HCT116 (cell line): ENCODE measurements at regions not wholly inside any gene's neighbourhood (a gene's known extent, or its start where the extent isn't known, plus 50 kb on each side); places are given as distances from the start of the nearest gene placed in this dataset.

Source experiments
- ATAC-seq: fragments of 200-7000 bp; cut with Tn5 transposase; 2 replicates; pipeline ENCODE4 v1.9.1; 2020; ENCODE audit warnings: mild to moderate bottlenecking, moderate library complexity
- BruUV-seq: library from RNA; stranded (reverse); fragments of 400-500 nt; replicated peaks from 2 replicates; lab custom pipeline; 2021; lab: Mats Ljungman, UMichigan
- CTCF ChIA-PET: fragments of 300-600 bp; sonication (Branson Sonifier 250); formaldehyde crosslinking; loops from one replicate; lab custom pipeline; 2021; ENCODE audit warnings: antibody characterized with exemption; lab: Charles Lee
- POLR2A ChIA-PET: fragments of 300-600, 350-600 bp; sonication (Branson Sonifier 250); formaldehyde crosslinking; loops from one replicate; lab custom pipeline; 2021; ENCODE audit warnings: antibody characterized with exemption; lab: Charles Lee
- RAD21 ChIA-PET, 2 experiments: fragments of 300-600 bp; sonication (Branson Sonifier 250); formaldehyde crosslinking; loops; one replicate each; lab custom pipeline; 2023; ENCODE audit warnings: low total read pairs in 2 of 2; ENCODE audit not compliant: uncharacterized antibody in 2 of 2, unreplicated experiment in 2 of 2, low non-redundant PET in 1 of 2; lab: Charles Lee
- DNase-seq: peaks from one replicate; pipeline ENCODE4 v3.0.0-alpha.2; 2010; ENCODE audit warnings: low read depth, low spot score
- H2AFZ ChIP-seq: fragments of 200-600 bp; shearing (Covaris generic), sonication (generic); 2 replicates; pipeline ENCODE4 v1.6.1; 2017; ENCODE audit warnings: low read depth, mixed run types, mixed read lengths, antibody characterized with exemption, low read length; ENCODE audit not compliant: poor library complexity, severe bottlenecking
- H3K27ac ChIP-seq: 2 replicates; pipeline ENCODE4 v1.5.1; 2012; ENCODE audit warnings: low read depth, low read length
- H3K27me3 ChIP-seq: fragments of 200-600 bp; sonication (generic); 2 replicates; pipeline ENCODE4 v1.6.1; 2016; ENCODE audit warnings: mixed run types, low read length, mixed read lengths; ENCODE audit not compliant: insufficient read depth
- H3K36me3 ChIP-seq, 2 experiments: fragments of 200-500 bp in 1 of 2; fragments of 200-600 bp in 1 of 2; sonication (Bioruptor generic) in 1 of 2; sonication (generic) in 1 of 2; 2 replicates each; pipeline versions ENCODE4 v1.5.1 to v1.6.1; 2014 to 2016; ENCODE audit warnings: low read length in 2 of 2, inconsistent platforms in 1 of 2, mixed read lengths in 1 of 2, mixed run types in 1 of 2; ENCODE audit not compliant: insufficient read depth in 2 of 2, control insufficient read depth in 1 of 2
- H3K4me1 ChIP-seq, 2 experiments: fragments of 200-600 bp in 1 of 2; sonication (generic) in 1 of 2; 2 replicates each; pipeline versions ENCODE4 v1.5.1 to v1.6.1; 2012 to 2017; ENCODE audit warnings: low read length in 2 of 2, inconsistent platforms in 1 of 2, mild to moderate bottlenecking in 1 of 2, mixed read lengths in 1 of 2, mixed run types in 1 of 2, moderate library complexity in 1 of 2; ENCODE audit not compliant: insufficient read depth in 2 of 2, control insufficient read depth in 1 of 2
- H3K4me2 ChIP-seq: fragments of 200-600 bp; sonication (generic); 2 replicates; pipeline ENCODE4 v1.6.1; 2017; ENCODE audit warnings: mixed run types, low read length, mixed read lengths
- H3K4me3 ChIP-seq, 2 experiments: fragments of 200-600 bp in 1 of 2; sonication (generic) in 1 of 2; replicated peaks in 1 of 2; 2 replicates each; pipeline ENCODE4 v1.5.1; 2011 to 2016; ENCODE audit warnings: low read length in 2 of 2, control low read depth in 1 of 2, low read depth in 1 of 2, mild to moderate bottlenecking in 1 of 2, mixed read lengths in 1 of 2, mixed run types in 1 of 2
- H3K79me2 ChIP-seq: fragments of 200-600 bp; sonication (generic); 2 replicates; pipeline ENCODE4 v1.6.1; 2017; ENCODE audit warnings: mild to moderate bottlenecking, mixed run types, low read length, moderate library complexity, mixed read lengths; ENCODE audit not compliant: insufficient read depth
- H3K9ac ChIP-seq: fragments of 200-600 bp; sonication (generic); 2 replicates; pipeline ENCODE4 v1.6.1; 2016; ENCODE audit warnings: low read length, mixed read lengths
- H3K9me2 ChIP-seq: fragments of 200-600 bp; sonication (generic), shearing (Covaris generic); 2 replicates; pipeline ENCODE4 v1.6.1; 2017; ENCODE audit warnings: mixed run types, mild to moderate bottlenecking, moderate library complexity; ENCODE audit not compliant: insufficient read depth
- H3K9me3 ChIP-seq, 2 experiments: fragments of 200-500 bp in 1 of 2; fragments of 200-600 bp in 1 of 2; sonication (Bioruptor generic) in 1 of 2; sonication (generic) in 1 of 2; 2 replicates each; pipeline ENCODE4 v1.6.1; 2014 to 2017; ENCODE audit warnings: low read length in 2 of 2, mixed read lengths in 2 of 2, inconsistent platforms in 1 of 2, low read depth in 1 of 2, mild to moderate bottlenecking in 1 of 2, mixed run types in 1 of 2, moderate library complexity in 1 of 2; ENCODE audit not compliant: control insufficient read depth in 1 of 2, insufficient read depth in 1 of 2
- H4K20me1 ChIP-seq: fragments of 200-600 bp; sonication (generic), shearing (Covaris generic); 2 replicates; pipeline ENCODE4 v1.6.1; 2017; ENCODE audit warnings: mixed run types, mild to moderate bottlenecking, moderate library complexity; ENCODE audit not compliant: insufficient read depth
- CBX3 ChIP-seq: IDR thresholded peaks from 2 replicates; pipeline ENCODE4 v1.6.1; 2012; ENCODE audit warnings: low read depth
- CEBPB ChIP-seq: IDR thresholded peaks from 2 replicates; pipeline ENCODE4 v1.6.1; 2012; ENCODE audit warnings: low read depth
- EGR1 ChIP-seq: IDR thresholded peaks from 2 replicates; pipeline ENCODE4 v1.6.1; 2012; ENCODE audit warnings: low read depth
- EZH2 ChIP-seq: fragments of 200-600 bp; sonication (generic); IDR thresholded peaks from 2 replicates; pipeline ENCODE4 v1.6.1; 2017; ENCODE audit warnings: antibody characterized with exemption, mixed run types
- FOSL1 ChIP-seq: IDR thresholded peaks from 2 replicates; pipeline ENCODE4 v1.6.1; 2012; ENCODE audit warnings: low read depth
- JUND ChIP-seq: IDR thresholded peaks from 2 replicates; pipeline ENCODE4 v1.6.1; 2012
- POLR2AphosphoS5 ChIP-seq: IDR thresholded peaks from 2 replicates; pipeline ENCODE4 v1.6.1; 2011; ENCODE audit warnings: mild to moderate bottlenecking, low read depth, low read length, moderate library complexity
- RAD21 ChIP-seq: IDR thresholded peaks from 2 replicates; pipeline ENCODE4 v1.6.1; 2012; ENCODE audit warnings: low read depth, mild to moderate bottlenecking
- SIN3A ChIP-seq: IDR thresholded peaks from 2 replicates; pipeline ENCODE4 v1.6.1; 2012; ENCODE audit warnings: low read depth
- TCF7L2 ChIP-seq: IDR thresholded peaks from 2 replicates; pipeline ENCODE4 v1.7.0; 2011; ENCODE audit warnings: borderline replicate concordance, inconsistent platforms; ENCODE audit not compliant: insufficient read depth, insufficient read length; ENCODE audit errors: extremely low read depth
- ZFX ChIP-seq: fragments of 450-650 bp; IDR thresholded peaks from 2 replicates; pipeline ENCODE4 v1.6.1; 2017
- ZNF274 ChIP-seq: fragments of 200-500 bp; sonication (Bioruptor generic); IDR thresholded peaks from 2 replicates; pipeline ENCODE4 v1.6.1; 2014; ENCODE audit warnings: mild to moderate bottlenecking, low read depth, low read length, inconsistent platforms
- intact Hi-C: fragments of 100-400 bp; cut with micrococcal nuclease; formaldehyde crosslinking; loops from 2 replicates; pipeline ENCODE4 v1.10.0; 2022
- TF ChIP-seq, protein P1 (sequence below), 3 experiments: fragments of 200-600 bp in 1 of 3; sonication (generic) in 1 of 3; IDR thresholded peaks in 2 of 3; conservative IDR thresholded peaks in 1 of 3; 2 replicates each; pipeline ENCODE4 v1.5.1; 2012 to 2017; ENCODE audit warnings: low read depth in 2 of 3, low read length in 2 of 3, antibody characterized with exemption in 1 of 3, borderline replicate concordance in 1 of 3, control low read depth in 1 of 3, mild to moderate bottlenecking in 1 of 3, mixed read lengths in 1 of 3, mixed run types in 1 of 3, moderate library complexity in 1 of 3; ENCODE audit not compliant: insufficient read depth in 1 of 3
- TF ChIP-seq, protein P2 (sequence below): IDR thresholded peaks from 2 replicates; pipeline ENCODE4 v1.6.1; 2012
- TF ChIP-seq, protein P3 (sequence below): IDR thresholded peaks from 2 replicates; pipeline ENCODE4 v1.6.1; 2011; ENCODE audit warnings: mild to moderate bottlenecking, low read length, moderate library complexity; ENCODE audit not compliant: insufficient replicate concordance; ENCODE audit errors: extremely low read depth

DNA sequence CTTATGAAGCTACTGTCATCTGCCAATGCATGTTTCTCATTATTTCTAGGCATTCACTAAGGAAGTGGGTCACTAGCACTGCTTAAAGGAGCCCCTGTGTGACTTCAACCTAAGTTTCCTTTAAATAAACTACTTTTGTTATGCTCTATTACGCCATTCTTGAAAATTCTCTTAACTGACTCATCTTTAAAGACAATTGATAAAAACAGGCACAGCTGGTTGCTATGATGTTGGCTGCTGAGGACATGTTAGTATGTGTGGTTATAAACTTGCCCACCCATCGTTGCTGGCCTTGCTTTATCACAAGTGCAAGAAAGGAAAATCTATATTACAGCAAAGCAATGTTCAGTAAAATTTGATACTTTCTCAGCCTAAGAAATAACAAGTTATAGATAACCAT lies 75.8 kb upstream of the CNTNAP4 start:
- CTCF ChIA-PET: no interaction called here
- BruUV-seq: no TSS peak
- POLR2A ChIA-PET: no interaction called here

More for the DNA sequence above, 75.8 kb upstream of the CNTNAP4 start:
- H4K20me1 ChIP-seq: no peaks in the 10 kb centered on the region
- H3K9me3 ChIP-seq: no peaks in the 10 kb centered on the region; a peak in 1 of 4 replicates
- H3K27me3 ChIP-seq: no peaks in the 10 kb centered on the region
- TF ChIP-seq ZFX (no peak), EGR1 (no peak), RAD21 (no peak), CEBPB (no peak), POLR2AphosphoS5 (no peak), SIN3A (no peak), CBX3 (no peak), EZH2 (no peak), TCF7L2 (no peak), ZNF274 (no peak), FOSL1 (no peak), JUND (no peak)
- TF ChIP-seq, protein P1, sequence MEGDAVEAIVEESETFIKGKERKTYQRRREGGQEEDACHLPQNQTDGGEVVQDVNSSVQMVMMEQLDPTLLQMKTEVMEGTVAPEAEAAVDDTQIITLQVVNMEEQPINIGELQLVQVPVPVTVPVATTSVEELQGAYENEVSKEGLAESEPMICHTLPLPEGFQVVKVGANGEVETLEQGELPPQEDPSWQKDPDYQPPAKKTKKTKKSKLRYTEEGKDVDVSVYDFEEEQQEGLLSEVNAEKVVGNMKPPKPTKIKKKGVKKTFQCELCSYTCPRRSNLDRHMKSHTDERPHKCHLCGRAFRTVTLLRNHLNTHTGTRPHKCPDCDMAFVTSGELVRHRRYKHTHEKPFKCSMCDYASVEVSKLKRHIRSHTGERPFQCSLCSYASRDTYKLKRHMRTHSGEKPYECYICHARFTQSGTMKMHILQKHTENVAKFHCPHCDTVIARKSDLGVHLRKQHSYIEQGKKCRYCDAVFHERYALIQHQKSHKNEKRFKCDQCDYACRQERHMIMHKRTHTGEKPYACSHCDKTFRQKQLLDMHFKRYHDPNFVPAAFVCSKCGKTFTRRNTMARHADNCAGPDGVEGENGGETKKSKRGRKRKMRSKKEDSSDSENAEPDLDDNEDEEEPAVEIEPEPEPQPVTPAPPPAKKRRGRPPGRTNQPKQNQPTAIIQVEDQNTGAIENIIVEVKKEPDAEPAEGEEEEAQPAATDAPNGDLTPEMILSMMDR (IDR thresholded peaks at IDR 0.05 in 2 of 3, conservative IDR thresholded peaks at IDR 0.05 in 1 of 3; ENCODE audit: borderline replicate concordance in 1 of 3, insufficient read depth in 1 of 3, low read depth in 2 of 3, low read length in 2 of 3): no peak
- TF ChIP-seq, protein P2, sequence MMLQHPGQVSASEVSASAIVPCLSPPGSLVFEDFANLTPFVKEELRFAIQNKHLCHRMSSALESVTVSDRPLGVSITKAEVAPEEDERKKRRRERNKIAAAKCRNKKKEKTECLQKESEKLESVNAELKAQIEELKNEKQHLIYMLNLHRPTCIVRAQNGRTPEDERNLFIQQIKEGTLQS: no peak
- TF ChIP-seq, protein P3, sequence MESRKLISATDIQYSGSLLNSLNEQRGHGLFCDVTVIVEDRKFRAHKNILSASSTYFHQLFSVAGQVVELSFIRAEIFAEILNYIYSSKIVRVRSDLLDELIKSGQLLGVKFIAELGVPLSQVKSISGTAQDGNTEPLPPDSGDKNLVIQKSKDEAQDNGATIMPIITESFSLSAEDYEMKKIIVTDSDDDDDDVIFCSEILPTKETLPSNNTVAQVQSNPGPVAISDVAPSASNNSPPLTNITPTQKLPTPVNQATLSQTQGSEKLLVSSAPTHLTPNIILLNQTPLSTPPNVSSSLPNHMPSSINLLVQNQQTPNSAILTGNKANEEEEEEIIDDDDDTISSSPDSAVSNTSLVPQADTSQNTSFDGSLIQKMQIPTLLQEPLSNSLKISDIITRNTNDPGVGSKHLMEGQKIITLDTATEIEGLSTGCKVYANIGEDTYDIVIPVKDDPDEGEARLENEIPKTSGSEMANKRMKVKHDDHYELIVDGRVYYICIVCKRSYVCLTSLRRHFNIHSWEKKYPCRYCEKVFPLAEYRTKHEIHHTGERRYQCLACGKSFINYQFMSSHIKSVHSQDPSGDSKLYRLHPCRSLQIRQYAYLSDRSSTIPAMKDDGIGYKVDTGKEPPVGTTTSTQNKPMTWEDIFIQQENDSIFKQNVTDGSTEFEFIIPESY: no peak
- TF ChIP-seq, all 23 proteins: peak for 0
- ATAC-seq (no peak), DNase-seq (no peak)
- intact Hi-C loops: no loop called here
- no peak overlapping the region for H3K4me2 ChIP-seq
- H3K79me2 ChIP-seq: no peaks in the 10 kb centered on the region
- no peaks in the 10 kb centered on the region for H3K4me1 ChIP-seq
- RAD21 ChIA-PET: no interaction called here
- no peak overlapping the region for H3K4me3 ChIP-seq
- no peak overlapping the region for H3K9ac ChIP-seq
- no peaks in the 10 kb centered on the region for H3K36me3 ChIP-seq
- no peak overlapping the region for H2AFZ ChIP-seq
- H3K27ac ChIP-seq: no peak overlapping the region
- no peaks in the 10 kb centered on the region for H3K9me2 ChIP-seq
